Omental fat pad (tissue), 3 donors: ENCODE measurements at regions not wholly inside any gene's neighbourhood (a gene's known extent, or its start where the extent isn't known, plus 50 kb on each side); places are given as distances from the start of the nearest gene placed in this dataset.
A peak's percentile ranks its signal among the peaks of the same experiment; 100 is the strongest.

Experiments used
- ATAC-seq: fragments of 150-250 bp; one replicate; pipeline ENCODE4 v1.9.1; 2016; ENCODE audit warnings: mild to moderate bottlenecking, moderate library complexity; ENCODE audit not compliant: low FRiP score
- DNase-seq: peaks from one replicate; pipeline ENCODE4 v3.0.0-alpha.2; 2019; ENCODE audit warnings: low spot score
- CTCF ChIP-seq, 3 donors: fragments of 450-650 bp; IDR thresholded peaks; one replicate each; pipeline ENCODE4 v1.5.1; 2016 to 2017; ENCODE audit warnings: antibody characterized with exemption in 3 of 3, mild to moderate bottlenecking in 3 of 3, moderate library complexity in 2 of 3

GRCh38 chr21:36564647-36565046 is 84.7 kb upstream of the CLDN14 start:
- DNase-seq = no peak
- no peak for ATAC-seq
- TF ChIP-seq CTCF (IDR thresholded peaks at IDR 0.05) = no peak

GRCh38 chr21:36565540-36565939 is 85.6 kb upstream of the CLDN14 start:
- DNase-seq (no peak), ATAC-seq (no peak)
- no peak for TF ChIP-seq CTCF (IDR thresholded peaks at IDR 0.05)

GRCh38 chr21:36566644-36567043 is 86.7 kb upstream of the CLDN14 start:
- no peak for TF ChIP-seq CTCF (IDR thresholded peaks at IDR 0.05)
- no peak for DNase-seq
- no peak for ATAC-seq

GRCh38 chr21:36567216-36567885 is 87.4 kb upstream of the CLDN14 start:
- no peak for TF ChIP-seq CTCF (IDR thresholded peaks at IDR 0.05)
- ATAC-seq (no peak), DNase-seq (no peak)

- ATAC-seq (no peak), DNase-seq (no peak)
- TF ChIP-seq CTCF (IDR thresholded peaks at IDR 0.05) = no peak
Measured at GRCh38 chr21:36569511-36569910, 89.6 kb upstream of the CLDN14 start.

- no peak for TF ChIP-seq CTCF (IDR thresholded peaks at IDR 0.05)
- no peak for DNase-seq
- peak; percentile 70 for ATAC-seq
Measured at GRCh38 chr21:36571556-36571955, 91.6 kb upstream of the CLDN14 start.

GRCh38 chr21:36572039-36572438 is 92.1 kb upstream of the CLDN14 start:
- ATAC-seq (peak; percentile 5), DNase-seq (no peak)
- no peak for TF ChIP-seq CTCF (IDR thresholded peaks at IDR 0.05)
